ENCODE measurements at regions not wholly inside any gene's neighbourhood (a gene's known extent, or its start where the extent isn't known, plus 50 kb on each side); places are given as distances from the start of the nearest gene placed in this dataset.

DNA sequence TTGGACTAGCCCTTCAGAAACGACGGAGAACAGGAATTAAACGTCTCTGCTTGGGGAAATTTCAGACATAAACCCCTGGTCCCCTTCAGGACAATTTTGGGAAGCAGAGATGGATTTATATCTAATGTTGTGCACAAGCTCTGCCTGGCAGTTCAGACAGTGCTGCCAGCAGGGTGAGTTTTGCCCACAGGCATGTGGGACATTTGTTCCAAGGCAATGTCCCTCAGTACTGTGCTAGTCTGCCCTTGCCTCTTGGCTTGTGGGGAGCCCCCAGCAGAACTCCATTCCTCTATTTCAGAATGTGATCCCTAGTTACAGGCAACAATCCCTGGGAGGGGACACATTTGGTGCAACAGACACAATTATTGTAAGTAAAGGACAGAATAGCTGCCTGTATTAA, 76.5 kb upstream of the GPR12 start:
- DNase-seq (ENCODE audit: low spot score): no peak

DNA sequence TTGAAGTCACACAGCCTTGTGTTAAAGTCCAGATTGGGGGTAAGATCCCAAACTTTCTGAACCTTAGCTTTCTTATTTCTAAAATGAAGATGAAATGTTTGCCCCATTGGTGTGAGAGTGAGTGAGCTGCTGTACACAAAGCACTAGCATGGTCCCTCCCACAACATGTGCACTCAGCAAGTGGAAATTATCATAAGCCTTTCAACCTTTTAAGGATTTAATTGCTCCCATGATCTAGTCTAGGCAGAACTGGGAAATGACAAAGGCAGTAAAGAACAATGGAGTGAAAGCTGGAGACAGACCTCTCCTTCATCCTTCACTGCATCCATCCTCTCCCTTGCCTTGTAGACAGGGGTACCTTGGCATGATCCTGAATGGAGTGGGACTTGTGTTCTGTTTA, 76.0 kb upstream of the GPR12 start:
- DNase-seq (ENCODE audit: low spot score): no peak

GRCh38 chr13:26834646-26835045, 74.1 kb upstream of the GPR12 start:
- DNase-seq (ENCODE audit: low spot score): no peak

- DNase-seq (ENCODE audit: low spot score): no peak
Measured at GRCh38 chr13:26831336-26831908, 70.8 kb upstream of the GPR12 start.

- no peak for DNase-seq (ENCODE audit: low spot score)
Measured at GRCh38 chr13:26829716-26830115, 69.1 kb upstream of the GPR12 start.

DNA sequence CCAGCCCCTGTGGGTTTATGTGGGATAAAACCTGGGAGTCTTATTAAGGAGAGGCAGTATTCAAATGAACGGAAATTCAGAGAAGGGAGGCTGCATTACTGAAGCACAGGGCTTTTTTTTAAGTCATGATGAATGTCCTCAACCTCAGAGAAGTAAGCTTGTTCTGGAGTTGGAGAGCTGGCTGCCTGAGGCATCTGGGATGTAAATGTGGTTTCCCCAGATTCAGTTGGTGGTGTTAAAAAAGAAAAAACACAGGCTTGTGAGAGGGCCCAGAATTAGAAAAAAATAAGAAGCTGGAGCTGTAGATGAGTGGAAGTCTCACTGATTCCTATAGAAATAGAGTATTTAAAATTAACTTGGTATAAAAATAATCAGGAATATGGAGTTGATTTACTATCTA, 64.0 kb upstream of the GPR12 start:
- DNase-seq (ENCODE audit: low spot score): no peak

- DNase-seq (ENCODE audit: low spot score): no peak
Measured at GRCh38 chr13:26822146-26822545, 61.6 kb upstream of the GPR12 start.

- no peak for DNase-seq (ENCODE audit: low spot score)
Measured at GRCh38 chr13:26821672-26822071, 61.1 kb upstream of the GPR12 start.

- no peak for DNase-seq (ENCODE audit: low spot score)
Measured at GRCh38 chr13:26820871-26821270, 60.3 kb upstream of the GPR12 start.

DNA sequence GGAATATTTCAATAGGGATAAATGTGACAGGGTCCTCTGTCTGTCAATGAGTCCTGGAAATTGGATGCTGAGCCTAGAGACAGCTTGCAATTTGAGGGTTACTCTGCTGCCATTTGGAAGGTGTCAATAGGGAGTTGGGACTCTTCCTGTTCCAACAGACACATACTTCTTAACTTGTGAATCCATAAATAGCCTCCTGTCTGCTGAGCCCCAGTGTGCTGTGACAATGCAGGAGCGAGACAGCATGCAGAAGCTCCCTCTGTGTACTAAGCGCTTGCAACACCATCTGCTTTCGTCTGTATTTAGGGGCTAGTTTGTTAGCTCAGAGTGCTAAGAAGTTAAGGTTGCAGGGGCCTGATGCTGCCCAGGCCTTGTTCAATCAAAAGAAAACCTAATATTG, 58.5 kb upstream of the GPR12 start:
- DNase-seq (ENCODE audit: low spot score): no peak

DNA sequence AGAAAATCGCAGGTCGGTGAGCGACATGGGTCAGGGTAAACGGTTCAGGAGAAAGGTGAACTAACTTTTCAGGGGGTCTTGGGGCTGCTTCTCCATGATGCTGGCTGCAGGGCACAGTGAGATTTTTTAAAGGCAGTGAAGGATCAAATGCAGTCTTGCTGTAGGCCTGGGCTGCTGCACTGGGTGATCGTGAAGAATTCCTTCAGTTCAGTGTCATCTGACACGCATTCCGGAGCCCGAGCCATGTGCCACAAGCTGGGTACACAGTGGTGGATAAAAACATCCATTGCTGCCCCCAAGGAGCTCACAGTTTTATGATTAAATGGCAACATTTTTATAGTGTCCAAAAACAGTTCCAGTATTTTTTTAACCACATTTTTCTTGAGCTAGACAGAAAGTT, 56.3 kb upstream of the GPR12 start:
- DNase-seq (ENCODE audit: low spot score): no peak

DNA sequence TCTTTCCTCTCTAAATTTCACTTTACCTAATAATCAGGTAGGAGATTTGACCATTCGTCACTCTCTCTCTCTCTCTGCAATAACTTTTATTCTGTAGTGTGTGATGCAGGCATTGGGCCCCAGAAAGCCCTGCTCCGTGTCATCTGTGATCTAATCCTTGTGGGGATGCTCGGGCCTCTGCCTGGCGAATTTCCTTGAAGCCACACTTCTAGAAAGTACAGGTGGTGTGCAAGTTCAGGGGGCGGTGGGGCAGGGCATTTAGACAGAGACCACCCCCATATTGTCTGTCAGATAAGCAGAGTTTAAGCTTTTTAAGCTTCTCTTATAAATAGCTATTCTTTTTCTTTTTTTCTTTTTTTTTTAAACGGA, 53.4 kb upstream of the GPR12 start:
- no peak for DNase-seq (ENCODE audit: low spot score)

GRCh38 chr13:26813321-26813979, 52.9 kb upstream of the GPR12 start:
- peak; percentile 44 for DNase-seq (ENCODE audit: low spot score)

- DNase-seq (ENCODE audit: low spot score): no peak
Measured at GRCh38 chr13:26811581-26811980, 51.0 kb upstream of the GPR12 start.

All from cerebellar cortex (tissue), 1 donor.